ENCODE measurements at regions not wholly inside any gene's neighbourhood (a gene's known extent, or its start where the extent isn't known, plus 50 kb on each side); places are given as distances from the start of the nearest gene placed in this dataset.

GRCh38 chr18:29693334-29693733 lies 1349.2 kb downstream of the DSC3 start:
- TF ChIP-seq CTCF (IDR thresholded peaks at IDR 0.05) = no peak
- TF ChIP-seq POLR2A (IDR thresholded peaks at IDR 0.05) = no peak
